GM19455 (cell line): ENCODE measurements at regions not wholly inside any gene's neighbourhood (a gene's known extent, or its start where the extent isn't known, plus 50 kb on each side); places are given as distances from the start of the nearest gene placed in this dataset.
"Not testable (repeated sequence)": the region's sequence is repeated elsewhere in the genome, so short reads cannot be mapped to it uniquely, and the experiment has no call there.

Experiments
- ATAC-seq: cut with Tn5 transposase; IDR thresholded peaks from one replicate; pipeline ENCODE4 v1.9.1; 2021; ENCODE audit not compliant: unreplicated experiment

DNA sequence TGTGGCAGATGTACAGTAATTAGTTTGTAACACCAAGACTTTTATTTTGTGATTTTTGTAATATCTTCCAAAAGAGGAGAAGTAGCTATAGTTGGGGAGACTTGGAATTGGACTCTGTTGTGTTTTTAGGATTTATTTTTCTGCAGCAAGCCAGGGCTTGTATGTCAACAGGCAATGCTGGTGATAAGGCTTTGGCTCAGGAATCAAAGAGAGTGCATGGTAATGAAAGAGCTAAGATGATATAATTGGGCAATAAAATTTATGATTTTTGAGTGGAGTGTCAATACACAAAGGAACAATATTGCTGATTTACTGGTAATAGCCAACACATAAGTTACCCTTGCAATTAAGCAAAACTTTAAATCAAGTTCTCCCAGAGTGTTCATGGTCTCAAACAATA, 452.9 kb downstream of the TMEM135 start:
- no peak for ATAC-seq

GRCh38 chr11:87484566-87484965, 446.8 kb downstream of the TMEM135 start:
- no peak for ATAC-seq

DNA sequence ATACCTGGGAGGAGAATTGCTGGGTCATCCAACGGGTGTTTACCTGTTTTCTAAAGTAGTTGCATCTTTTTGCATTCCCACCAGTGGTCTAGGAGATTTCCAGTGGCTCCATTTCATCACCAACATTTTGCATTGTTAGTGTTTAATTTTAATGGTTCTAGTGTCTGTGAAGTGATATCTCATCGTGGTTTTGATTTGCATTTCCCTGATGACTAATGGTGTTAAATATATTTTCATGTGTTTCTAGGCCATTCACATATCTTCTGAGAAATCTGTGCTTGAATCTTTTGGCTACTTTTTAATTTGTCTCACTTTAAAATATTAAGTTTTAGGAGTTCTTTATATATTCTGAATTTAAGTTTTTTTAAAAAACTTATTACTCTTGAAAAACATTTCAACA, 439.6 kb downstream of the TMEM135 start:
- ATAC-seq, result no peak

GRCh38 chr11:87473174-87473573, 435.4 kb downstream of the TMEM135 start:
- ATAC-seq, result no peak

- ATAC-seq, result no peak
Measured at GRCh38 chr11:87466223-87466622, 428.5 kb downstream of the TMEM135 start.

DNA sequence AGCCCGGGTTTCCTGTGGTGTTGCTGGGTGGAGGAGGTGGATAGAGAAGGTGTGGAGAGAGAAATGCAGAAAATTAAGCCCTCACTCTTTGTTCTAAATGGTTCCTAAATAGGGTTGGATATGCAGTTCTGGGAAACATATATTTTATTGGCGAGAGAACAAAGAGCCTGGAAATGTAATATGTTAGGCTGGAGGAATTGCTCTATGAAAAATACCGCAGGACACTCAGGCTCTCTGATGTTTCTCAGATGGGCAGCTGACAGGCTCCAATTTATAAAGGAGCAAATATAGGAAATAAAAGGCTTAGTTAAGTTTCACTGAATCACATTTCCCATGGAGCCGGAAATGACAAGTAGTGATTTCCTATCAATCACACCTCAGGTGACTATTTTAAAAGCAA, 428.0 kb downstream of the TMEM135 start:
- no peak for ATAC-seq

- no peak for ATAC-seq
Measured at GRCh38 chr11:87463486-87464102, 425.9 kb downstream of the TMEM135 start.

DNA sequence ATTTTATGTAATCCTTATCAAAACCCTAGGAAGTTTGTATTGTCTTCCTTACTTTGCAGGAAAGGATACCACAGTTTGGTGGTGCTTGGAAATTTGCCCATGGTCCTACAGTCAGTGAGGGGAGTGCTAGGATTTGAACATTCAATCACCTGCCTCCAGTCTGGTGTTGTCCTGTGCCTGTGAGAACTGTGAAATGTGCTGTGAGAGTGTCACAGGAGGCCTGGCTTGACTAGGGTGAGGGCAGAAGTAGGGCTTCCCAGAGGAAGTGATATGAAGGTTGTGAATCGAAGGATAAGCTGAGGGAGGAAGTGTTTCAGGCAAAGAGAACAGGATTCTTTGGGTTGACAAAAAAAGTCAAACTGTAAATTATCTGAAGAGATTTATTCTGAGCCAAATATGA, 424.4 kb downstream of the TMEM135 start:
- no peak for ATAC-seq

- ATAC-seq, result no peak
Measured at GRCh38 chr11:87460842-87461637, 423.3 kb downstream of the TMEM135 start.

DNA sequence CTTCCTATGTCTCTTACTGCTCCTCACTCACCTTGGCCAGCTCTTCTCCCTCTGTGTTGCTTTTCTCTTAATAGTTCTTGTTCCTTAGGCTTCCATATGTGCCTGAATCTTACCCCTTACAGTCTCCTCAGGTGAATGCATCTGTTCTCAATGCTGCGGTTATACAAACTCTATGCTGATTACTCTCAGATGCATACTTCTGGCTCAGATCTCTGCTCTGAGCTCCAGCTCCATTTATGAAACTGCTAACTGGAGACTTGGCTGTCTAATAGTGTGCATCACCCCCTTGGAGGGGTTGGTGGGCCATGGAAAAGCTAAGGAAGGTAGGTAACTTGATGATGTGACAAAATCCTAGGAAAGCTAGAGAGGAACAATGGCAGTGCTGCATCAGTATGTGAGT, 422.5 kb downstream of the TMEM135 start:
- ATAC-seq, result no peak

DNA sequence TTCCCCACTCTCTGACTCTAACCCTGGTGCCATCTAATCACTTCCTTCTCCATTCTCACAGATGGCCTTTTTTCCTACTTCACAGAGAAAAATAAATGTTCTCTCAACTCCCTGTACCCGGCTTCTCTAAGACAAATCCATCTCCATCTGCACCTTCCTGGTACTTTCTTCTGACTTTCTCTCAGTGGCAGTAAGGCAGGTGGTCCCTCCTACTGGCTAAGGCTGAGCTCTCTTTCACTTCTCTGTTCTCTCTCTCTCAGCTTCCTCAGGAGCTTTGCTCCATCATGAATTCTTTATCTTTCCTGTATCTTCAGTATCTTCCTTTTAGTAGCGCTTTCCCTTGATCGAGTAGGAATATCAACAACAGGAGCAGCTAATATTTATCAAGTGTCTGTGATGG, 421.6 kb downstream of the TMEM135 start:
- ATAC-seq, result no peak

- ATAC-seq, result no peak
Measured at GRCh38 chr11:87456499-87456898, 418.8 kb downstream of the TMEM135 start.

GRCh38 chr11:87455180-87455579, 417.4 kb downstream of the TMEM135 start:
- ATAC-seq, result no peak

DNA sequence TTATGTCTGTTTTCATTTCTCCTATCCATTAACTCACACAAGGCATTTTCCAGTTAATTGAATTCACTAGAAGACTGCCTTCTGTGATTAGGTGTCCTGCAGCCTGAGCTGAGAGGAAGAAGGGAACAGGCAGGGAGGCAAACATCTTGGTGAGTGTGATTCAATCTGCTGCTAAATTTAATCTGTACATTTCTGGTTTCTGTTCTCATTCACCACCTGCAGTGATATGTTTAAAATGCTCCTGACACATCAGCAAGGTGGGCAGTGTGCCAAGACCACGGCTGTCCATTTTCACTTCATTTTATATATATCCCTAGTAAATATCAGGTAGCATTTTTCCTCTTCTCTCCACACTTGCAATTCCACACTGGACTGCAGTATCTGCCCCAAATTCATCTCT, 416.5 kb downstream of the TMEM135 start:
- ATAC-seq, result no peak

- no peak for ATAC-seq
Measured at GRCh38 chr11:87453531-87454089, 415.9 kb downstream of the TMEM135 start.

- ATAC-seq, result not testable (repeated sequence)
Measured at GRCh38 chr11:87452025-87452424, 414.3 kb downstream of the TMEM135 start.

DNA sequence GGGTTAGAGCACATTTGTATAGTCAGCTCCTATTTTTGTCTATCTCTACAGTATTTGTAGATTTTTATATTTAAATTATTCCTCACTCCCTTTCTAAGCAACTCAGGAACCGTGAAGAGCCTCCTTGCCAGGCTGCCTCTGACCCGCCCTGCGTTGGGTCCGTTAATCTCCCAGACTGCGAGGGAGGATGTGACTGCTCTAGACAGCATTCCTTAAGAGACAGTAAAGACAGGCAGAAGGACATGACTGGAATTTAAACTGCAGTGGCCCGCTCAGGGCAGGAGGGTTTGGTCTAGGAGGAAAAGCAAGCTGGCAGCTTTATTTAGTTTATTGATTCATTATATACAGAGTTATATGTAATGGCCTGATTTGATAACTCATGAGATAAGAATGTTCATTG, 413.7 kb downstream of the TMEM135 start:
- no peak for ATAC-seq

DNA sequence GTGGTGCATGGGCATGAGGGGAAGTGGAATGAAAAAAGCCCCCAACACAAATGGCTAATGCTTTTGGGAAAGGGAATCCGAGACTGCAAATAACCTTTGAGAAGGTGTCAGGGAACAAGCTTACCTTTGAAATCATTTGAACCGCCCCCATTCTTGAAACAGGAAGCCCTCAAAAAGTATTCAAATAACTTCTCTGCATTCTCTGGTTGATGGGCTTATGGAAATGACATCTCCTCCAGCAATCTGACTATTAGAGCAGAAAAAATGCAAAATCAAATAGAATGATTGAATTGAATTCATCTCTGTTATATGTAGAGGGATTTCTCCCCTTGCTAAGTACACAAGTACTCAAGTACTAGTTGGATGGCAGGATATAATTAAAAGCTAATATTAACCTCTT, 409.9 kb downstream of the TMEM135 start:
- no peak for ATAC-seq

GRCh38 chr11:87444993-87445392, 407.3 kb downstream of the TMEM135 start:
- ATAC-seq, result no peak

- ATAC-seq, result no peak
Measured at GRCh38 chr11:87443707-87444106, 406.0 kb downstream of the TMEM135 start.

DNA sequence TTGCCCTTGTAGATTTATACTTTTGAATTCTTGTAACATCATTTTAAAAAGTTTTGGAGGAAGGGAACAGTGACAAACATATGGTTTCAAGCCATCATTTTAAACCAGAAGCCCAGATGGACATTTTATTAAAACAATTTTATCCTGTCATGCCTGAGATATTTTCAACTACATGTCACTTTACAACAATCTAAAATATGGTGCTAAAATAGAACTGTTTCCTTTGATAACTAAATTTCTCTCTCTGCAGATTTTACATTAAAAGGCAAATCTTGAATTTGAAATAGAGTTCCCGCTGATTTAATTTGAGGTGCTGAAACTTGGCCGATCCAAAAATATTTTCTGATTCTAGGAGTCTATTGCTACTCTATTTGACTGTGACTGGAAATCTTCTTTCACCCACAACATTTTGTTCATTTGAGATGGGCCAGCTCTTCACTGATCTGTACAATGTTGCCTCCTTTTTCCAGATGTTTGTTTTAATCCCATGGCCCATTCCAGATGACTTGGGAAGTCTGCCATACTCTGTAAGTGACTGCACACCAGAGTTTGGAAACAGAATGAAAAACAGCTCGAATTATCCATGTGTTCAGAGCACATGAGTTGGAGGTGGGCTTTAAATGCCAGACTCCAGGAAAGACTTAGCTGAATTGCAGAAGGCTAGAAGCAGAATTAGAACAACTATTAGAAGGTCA, 402.5 kb downstream of the TMEM135 start:
- ATAC-seq, result no peak

DNA sequence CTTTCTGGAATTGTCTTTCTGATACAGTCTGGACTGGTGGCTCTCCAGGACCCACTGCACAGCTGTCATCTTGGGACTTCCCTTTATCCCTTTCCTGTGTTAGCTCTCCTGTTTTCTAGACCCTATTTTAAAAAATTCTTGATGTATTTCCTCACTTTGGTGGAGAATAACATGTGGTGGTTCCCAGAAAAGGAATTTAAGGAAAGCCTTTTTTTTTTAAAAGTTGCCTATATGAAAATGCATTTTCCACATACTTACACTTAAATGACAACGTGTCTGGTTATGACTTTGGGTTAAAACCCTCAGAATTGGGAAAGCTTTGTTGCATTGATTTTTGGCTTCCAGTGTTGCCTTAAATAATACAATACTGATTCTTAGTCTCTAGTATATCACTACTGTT, 400.7 kb downstream of the TMEM135 start:
- no peak for ATAC-seq
